ENCODE measurements at regions not wholly inside any gene's neighbourhood (a gene's known extent, or its start where the extent isn't known, plus 50 kb on each side); places are given as distances from the start of the nearest gene placed in this dataset.

GRCh38 chr18:72180689-72181088, 363.5 kb downstream of the CBLN2 start:
- Histone ChIP-seq H3K4ac (ENCODE audit: low read depth, low read length) (no peak overlapping the region), H2AK5ac (ENCODE audit: low read length) (no peak overlapping the region), H2AFZ (ENCODE audit: insufficient read depth, low read length, poor library complexity) (no peak overlapping the region), H3K4me2 (ENCODE audit: low read length) (no peak overlapping the region), H4K8ac (ENCODE audit: low read depth, low read length) (no peak overlapping the region), H2BK120ac (ENCODE audit: insufficient read depth, low read length, poor library complexity) (no peak overlapping the region), H2BK12ac (ENCODE audit: low read length) (no peak overlapping the region), H3K9me3 (ENCODE audit: insufficient read depth, low read depth, low read length) (peaks cover 2% of the 10 kb centered on the region), H3K79me2 (ENCODE audit: control insufficient read depth, insufficient read depth, low read length, poor library complexity) (no peaks in the 10 kb centered on the region), H3K9ac (ENCODE audit: low read length) (no peak overlapping the region), H3K27ac (ENCODE audit: low read depth, low read length) (no peak overlapping the region), H2BK5ac (ENCODE audit: low read depth, low read length, poor library complexity) (no peak overlapping the region), H3K18ac (ENCODE audit: low read length) (no peak overlapping the region), H3K23ac (ENCODE audit: low read length) (no peak overlapping the region), H3K4me3 (ENCODE audit: low read depth, low read length) (no peak overlapping the region), H3K14ac (ENCODE audit: low read length) (no peak overlapping the region), H4K12ac (ENCODE audit: low read depth, low read length) (no peak overlapping the region), H3K36me3 (ENCODE audit: control insufficient read depth in 1 of 2, insufficient read depth in 2 of 2, low read length in 2 of 2) (no peaks in the 10 kb centered on the region), H4K91ac (ENCODE audit: low read depth, low read length) (no peak overlapping the region), H3K79me1 (ENCODE audit: low read length) (no peaks in the 10 kb centered on the region), H3K4me1 (ENCODE audit: control insufficient read depth in 1 of 2, insufficient read depth in 2 of 2, low read length in 2 of 2) (no peaks in the 10 kb centered on the region), H3K27me3 (ENCODE audit: insufficient read depth, low read length) (no peaks in the 10 kb centered on the region)
- no peak for DNase-seq

DNA sequence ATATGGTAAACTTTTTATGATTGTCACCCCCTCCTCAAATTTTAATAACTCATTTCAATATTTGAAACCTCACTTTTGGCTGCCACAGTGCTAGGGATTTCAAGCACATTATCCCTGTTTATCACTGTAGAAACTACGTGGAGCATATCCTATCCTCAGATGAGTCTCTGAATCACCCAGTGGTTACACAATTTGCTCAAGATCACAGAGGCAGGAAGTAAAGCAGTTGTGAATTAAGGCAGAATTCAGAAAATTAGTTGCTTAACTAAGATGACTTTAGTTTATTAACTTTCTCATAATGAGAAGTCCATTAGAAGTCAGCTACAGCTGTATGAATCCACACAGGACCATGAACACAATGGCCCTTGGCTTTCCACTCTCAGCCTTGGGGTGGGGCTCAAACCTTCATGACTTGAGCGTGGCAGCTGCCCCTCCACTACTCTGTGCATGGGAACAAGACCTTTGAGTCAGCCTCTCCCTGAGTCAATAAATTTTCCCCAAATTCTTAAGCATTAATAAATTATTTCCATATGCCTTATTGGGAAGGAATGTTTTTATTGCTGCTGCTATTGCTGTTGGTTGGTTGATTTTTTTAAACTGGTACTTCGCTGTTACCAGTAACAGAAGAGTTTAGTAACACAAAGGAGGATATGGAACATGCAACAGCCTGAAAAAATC, 369.0 kb downstream of the CBLN2 start:
- no peak overlapping the region for H4K91ac ChIP-seq (ENCODE audit: low read depth, low read length)
- H3K4me1 ChIP-seq (ENCODE audit: control insufficient read depth in 1 of 2, insufficient read depth in 2 of 2, low read length in 2 of 2) = no peaks in the 10 kb centered on the region
- H4K12ac ChIP-seq (ENCODE audit: low read depth, low read length) = no peak overlapping the region
- H3K79me1 ChIP-seq (ENCODE audit: low read length) = no peaks in the 10 kb centered on the region
- no peaks in the 10 kb centered on the region for H3K79me2 ChIP-seq (ENCODE audit: control insufficient read depth, insufficient read depth, low read length, poor library complexity)
- no peaks in the 10 kb centered on the region for H3K36me3 ChIP-seq (ENCODE audit: control insufficient read depth in 1 of 2, insufficient read depth in 2 of 2, low read length in 2 of 2)
- no peak overlapping the region for H2AK5ac ChIP-seq (ENCODE audit: low read length)
- no peaks in the 10 kb centered on the region for H3K27me3 ChIP-seq (ENCODE audit: insufficient read depth, low read length)
- no peak overlapping the region for H3K18ac ChIP-seq (ENCODE audit: low read length)
- H3K14ac ChIP-seq (ENCODE audit: low read length) = no peak overlapping the region
- H2BK120ac ChIP-seq (ENCODE audit: insufficient read depth, low read length, poor library complexity) = no peak overlapping the region
- H3K4me2 ChIP-seq (ENCODE audit: low read length) = no peak overlapping the region
- WGBS (ENCODE audit: extremely low coverage, insufficient coverage, insufficient read length) = no CpG with 5 or more reads among the region's 3 CpGs
- H2AFZ ChIP-seq (ENCODE audit: insufficient read depth, low read length, poor library complexity) = no peak overlapping the region
- peaks cover 2% of the 10 kb centered on the region for H3K9me3 ChIP-seq (ENCODE audit: insufficient read depth, low read depth, low read length)
- no peak overlapping the region for H3K23ac ChIP-seq (ENCODE audit: low read length)
- H3K4ac ChIP-seq (ENCODE audit: low read depth, low read length) = no peak overlapping the region
- no peak overlapping the region for H3K4me3 ChIP-seq (ENCODE audit: low read depth, low read length)
- no peak overlapping the region for H3K9ac ChIP-seq (ENCODE audit: low read length)
- no peak overlapping the region for H3K27ac ChIP-seq (ENCODE audit: low read depth, low read length)
- H2BK5ac ChIP-seq (ENCODE audit: low read depth, low read length, poor library complexity) = no peak overlapping the region
- no peak for DNase-seq
- H4K8ac ChIP-seq (ENCODE audit: low read depth, low read length) = no peak overlapping the region
- H2BK12ac ChIP-seq (ENCODE audit: low read length) = no peak overlapping the region

GRCh38 chr18:72171596-72171995, 372.5 kb downstream of the CBLN2 start:
- no peak overlapping the region for H4K8ac ChIP-seq (ENCODE audit: low read depth, low read length)
- no peaks in the 10 kb centered on the region for H3K79me2 ChIP-seq (ENCODE audit: control insufficient read depth, insufficient read depth, low read length, poor library complexity)

GRCh38 chr18:72161691-72162090, 382.5 kb downstream of the CBLN2 start:
- no peaks in the 10 kb centered on the region for H3K4me1 ChIP-seq (ENCODE audit: control insufficient read depth in 1 of 2, insufficient read depth in 2 of 2, low read length in 2 of 2)
- no peak overlapping the region for H2AK5ac ChIP-seq (ENCODE audit: low read length)
- no peak overlapping the region for H4K8ac ChIP-seq (ENCODE audit: low read depth, low read length)
- H3K9me3 ChIP-seq (ENCODE audit: insufficient read depth, low read depth, low read length) = no peaks in the 10 kb centered on the region
- no peak overlapping the region for H3K4ac ChIP-seq (ENCODE audit: low read depth, low read length)
- no peak overlapping the region for H3K9ac ChIP-seq (ENCODE audit: low read length)
- no peak overlapping the region for H3K23ac ChIP-seq (ENCODE audit: low read length)
- no peak overlapping the region for H2BK12ac ChIP-seq (ENCODE audit: low read length)
- H2AFZ ChIP-seq (ENCODE audit: insufficient read depth, low read length, poor library complexity) = no peak overlapping the region
- H2BK120ac ChIP-seq (ENCODE audit: insufficient read depth, low read length, poor library complexity) = no peak overlapping the region
- WGBS (ENCODE audit: extremely low coverage, insufficient coverage, insufficient read length) = no CpG with 5 or more reads among the region's 1 CpG
- H3K4me2 ChIP-seq (ENCODE audit: low read length) = no peak overlapping the region
- no peaks in the 10 kb centered on the region for H3K79me1 ChIP-seq (ENCODE audit: low read length)
- DNase-seq = no peak
- H3K79me2 ChIP-seq (ENCODE audit: control insufficient read depth, insufficient read depth, low read length, poor library complexity) = no peaks in the 10 kb centered on the region
- H3K36me3 ChIP-seq (ENCODE audit: control insufficient read depth in 1 of 2, insufficient read depth in 2 of 2, low read length in 2 of 2) = no peaks in the 10 kb centered on the region
- no peak overlapping the region for H3K14ac ChIP-seq (ENCODE audit: low read length)
- no peak overlapping the region for H3K27ac ChIP-seq (ENCODE audit: low read depth, low read length)
- H3K4me3 ChIP-seq (ENCODE audit: low read depth, low read length) = no peak overlapping the region
- no peak overlapping the region for H3K18ac ChIP-seq (ENCODE audit: low read length)
- no peak overlapping the region for H2BK5ac ChIP-seq (ENCODE audit: low read depth, low read length, poor library complexity)
- no peaks in the 10 kb centered on the region for H3K27me3 ChIP-seq (ENCODE audit: insufficient read depth, low read length)
- no peak overlapping the region for H4K91ac ChIP-seq (ENCODE audit: low read depth, low read length)
- no peak overlapping the region for H4K12ac ChIP-seq (ENCODE audit: low read depth, low read length)

More at GRCh38 chr18:72171596-72171995, 372.5 kb downstream of the CBLN2 start:
- no peak overlapping the region for H4K12ac ChIP-seq (ENCODE audit: low read depth, low read length)
- H2BK12ac ChIP-seq (ENCODE audit: low read length) = no peak overlapping the region
- no peak overlapping the region for H2BK120ac ChIP-seq (ENCODE audit: insufficient read depth, low read length, poor library complexity)
- H3K4me2 ChIP-seq (ENCODE audit: low read length) = no peak overlapping the region
- H3K4ac ChIP-seq (ENCODE audit: low read depth, low read length) = no peak overlapping the region
- H2AFZ ChIP-seq (ENCODE audit: insufficient read depth, low read length, poor library complexity) = no peak overlapping the region
- no peak overlapping the region for H3K4me3 ChIP-seq (ENCODE audit: low read depth, low read length)
- no peak overlapping the region for H2BK5ac ChIP-seq (ENCODE audit: low read depth, low read length, poor library complexity)
- no peak overlapping the region for H4K91ac ChIP-seq (ENCODE audit: low read depth, low read length)
- no peak overlapping the region for H3K9ac ChIP-seq (ENCODE audit: low read length)
- no CpG with 5 or more reads among the region's 2 CpGs for WGBS (ENCODE audit: extremely low coverage, insufficient coverage, insufficient read length)
- DNase-seq = no peak
- no peak overlapping the region for H3K18ac ChIP-seq (ENCODE audit: low read length)
- H3K79me1 ChIP-seq (ENCODE audit: low read length) = no peaks in the 10 kb centered on the region
- H3K4me1 ChIP-seq (ENCODE audit: control insufficient read depth in 1 of 2, insufficient read depth in 2 of 2, low read length in 2 of 2) = no peaks in the 10 kb centered on the region
- H3K27me3 ChIP-seq (ENCODE audit: insufficient read depth, low read length) = no peaks in the 10 kb centered on the region
- H3K27ac ChIP-seq (ENCODE audit: low read depth, low read length) = no peak overlapping the region
- H3K23ac ChIP-seq (ENCODE audit: low read length) = no peak overlapping the region
- H2AK5ac ChIP-seq (ENCODE audit: low read length) = no peak overlapping the region
- H3K9me3 ChIP-seq (ENCODE audit: insufficient read depth, low read depth, low read length) = peaks cover 1% of the 10 kb centered on the region
- H3K14ac ChIP-seq (ENCODE audit: low read length) = no peak overlapping the region
- no peaks in the 10 kb centered on the region for H3K36me3 ChIP-seq (ENCODE audit: control insufficient read depth in 1 of 2, insufficient read depth in 2 of 2, low read length in 2 of 2)
